ENCODE measurements at regions not wholly inside any gene's neighbourhood (a gene's known extent, or its start where the extent isn't known, plus 50 kb on each side); places are given as distances from the start of the nearest gene placed in this dataset.

DNA sequence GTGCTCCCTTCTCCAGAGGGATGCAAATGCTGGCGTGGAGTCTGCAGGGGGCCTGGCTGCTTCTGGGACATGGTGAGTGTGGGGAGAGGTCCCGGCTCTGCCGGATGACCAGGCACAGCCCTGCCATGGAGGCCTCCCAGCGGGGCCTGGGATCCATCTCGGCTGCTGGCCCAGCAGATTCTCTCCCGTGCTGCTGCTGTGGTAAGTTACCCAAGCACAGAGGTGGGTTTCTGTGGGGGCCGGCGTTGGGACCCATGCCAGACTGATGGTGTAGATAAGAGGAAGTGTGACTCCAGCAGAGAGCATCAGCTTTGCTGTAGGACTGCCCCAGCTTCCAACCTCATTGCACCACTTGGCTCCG is 147.5 kb upstream of the B3GAT1 start:
- no peak overlapping the region for H4K91ac ChIP-seq (replicated peaks; ENCODE audit: insufficient read length, low read length)
- POLR2A ChIA-PET (ENCODE audit: partially characterized antibody): no interaction called here
- no peaks in the 10 kb centered on the region for H3K79me1 ChIP-seq (ENCODE audit: low read depth, low read length)
- TF ChIP-seq, protein P1, sequence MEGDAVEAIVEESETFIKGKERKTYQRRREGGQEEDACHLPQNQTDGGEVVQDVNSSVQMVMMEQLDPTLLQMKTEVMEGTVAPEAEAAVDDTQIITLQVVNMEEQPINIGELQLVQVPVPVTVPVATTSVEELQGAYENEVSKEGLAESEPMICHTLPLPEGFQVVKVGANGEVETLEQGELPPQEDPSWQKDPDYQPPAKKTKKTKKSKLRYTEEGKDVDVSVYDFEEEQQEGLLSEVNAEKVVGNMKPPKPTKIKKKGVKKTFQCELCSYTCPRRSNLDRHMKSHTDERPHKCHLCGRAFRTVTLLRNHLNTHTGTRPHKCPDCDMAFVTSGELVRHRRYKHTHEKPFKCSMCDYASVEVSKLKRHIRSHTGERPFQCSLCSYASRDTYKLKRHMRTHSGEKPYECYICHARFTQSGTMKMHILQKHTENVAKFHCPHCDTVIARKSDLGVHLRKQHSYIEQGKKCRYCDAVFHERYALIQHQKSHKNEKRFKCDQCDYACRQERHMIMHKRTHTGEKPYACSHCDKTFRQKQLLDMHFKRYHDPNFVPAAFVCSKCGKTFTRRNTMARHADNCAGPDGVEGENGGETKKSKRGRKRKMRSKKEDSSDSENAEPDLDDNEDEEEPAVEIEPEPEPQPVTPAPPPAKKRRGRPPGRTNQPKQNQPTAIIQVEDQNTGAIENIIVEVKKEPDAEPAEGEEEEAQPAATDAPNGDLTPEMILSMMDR (IDR thresholded peaks at IDR 0.05; ENCODE audit: control extremely low read depth in 1 of 3, insufficient read depth in 1 of 3, low read depth in 1 of 3, low read length in 3 of 3): no peak
- TF ChIP-seq BCL11A (IDR thresholded peaks at IDR 0.05; ENCODE audit: low read depth in 2 of 2, low read length in 2 of 2) (no peak), HDAC2 (IDR thresholded peaks at IDR 0.05; ENCODE audit: borderline replicate concordance in 1 of 2, low read depth in 2 of 2, low read length in 2 of 2) (no peak), NANOG (IDR thresholded peaks at IDR 0.05; ENCODE audit: insufficient read depth, low read depth, low read length, poor library complexity, severe bottlenecking) (no peak), KDM4A (IDR thresholded peaks at IDR 0.05; ENCODE audit: low read depth, low read length, severe bottlenecking) (no peak), CREB1 (IDR thresholded peaks at IDR 0.05) (no peak), SIX5 (IDR thresholded peaks at IDR 0.05; ENCODE audit: low read depth, low read length) (no peak), RNF2 (IDR thresholded peaks at IDR 0.05; ENCODE audit: borderline replicate concordance, low read depth, low read length, missing control alignments, poor library complexity, severe bottlenecking) (no peak), TBP (IDR thresholded peaks at IDR 0.05; ENCODE audit: low read depth, low read length) (no peak), BACH1 (IDR thresholded peaks at IDR 0.05; ENCODE audit: low read length) (no peak), POU5F1 (IDR thresholded peaks at IDR 0.05; ENCODE audit: low read depth, low read length) (no peak), CEBPB (IDR thresholded peaks at IDR 0.05; ENCODE audit: low read depth, low read length) (no peak)

More for the DNA sequence above, 147.5 kb upstream of the B3GAT1 start:
- Histone ChIP-seq H3K79me2 (ENCODE audit: control insufficient read depth in 1 of 2, insufficient read depth in 2 of 2, low read length in 2 of 2) (no peaks in the 10 kb centered on the region), H3K4me3 (ENCODE audit: extremely low read depth in 1 of 4, insufficient read depth in 2 of 4, low read depth in 3 of 4, low read length in 4 of 4) (no peak overlapping the region), H3K23ac (ENCODE audit: insufficient read length) (no peak overlapping the region), H2BK12ac (ENCODE audit: low read depth, low read length) (no peak overlapping the region), H3K18ac (ENCODE audit: extremely low read depth, low read length) (no peak overlapping the region), H3K56ac (replicated peaks; ENCODE audit: insufficient read length, low read depth, low read length) (no peak overlapping the region), H3K4ac (replicated peaks; ENCODE audit: insufficient read length, low read depth, low read length) (no peak overlapping the region), H3K9ac (replicated peaks in 1 of 4; ENCODE audit: extremely low read depth in 1 of 4, low read depth in 3 of 4, low read length in 3 of 4) (no peak overlapping the region), H3K36me3 (ENCODE audit: control insufficient read depth in 2 of 4, insufficient read depth in 4 of 4, low read length in 3 of 4) (no peaks in the 10 kb centered on the region), H3K27me3 (replicated peaks in 1 of 4; ENCODE audit: control insufficient read depth in 3 of 4, extremely low read depth in 1 of 4, insufficient read depth in 3 of 4, low read length in 3 of 4) (no peaks in the 10 kb centered on the region), H4K20me1 (replicated peaks in 1 of 2; ENCODE audit: control insufficient read depth in 1 of 2, insufficient read depth in 2 of 2, low read length in 2 of 2) (no peaks in the 10 kb centered on the region), H2BK15ac (ENCODE audit: low read length) (no peak overlapping the region), H2BK5ac (ENCODE audit: low read depth, low read length) (no peak overlapping the region), H2BK20ac (ENCODE audit: low read length) (no peak overlapping the region), H3K9me3 (ENCODE audit: insufficient read depth in 2 of 2, low read depth in 1 of 2, low read length in 1 of 2) (no peaks in the 10 kb centered on the region), H3K4me2 (ENCODE audit: insufficient read depth in 1 of 2, low read depth in 2 of 2, low read length in 2 of 2) (no peak overlapping the region), H4K8ac (ENCODE audit: extremely low read depth, insufficient read depth, low read length) (no peak overlapping the region), H2AK5ac (ENCODE audit: low read depth, low read length) (no peak overlapping the region), H3K23me2 (ENCODE audit: low read depth, low read length) (no peaks in the 10 kb centered on the region), H4K5ac (ENCODE audit: insufficient read length, low read depth, low read length) (no peak overlapping the region), H3K4me1 (replicated peaks in 1 of 4; ENCODE audit: control insufficient read depth in 3 of 4, insufficient read depth in 4 of 4, low read length in 3 of 4) (peaks cover 0 to 4% (median 1%) of the 10 kb centered on the region in 4 experiments; a peak in 4 of 7 replicates), H3K27ac (ENCODE audit: low read depth, low read length) (no peak overlapping the region), H2BK120ac (replicated peaks; ENCODE audit: low read depth, low read length) (no peak overlapping the region), H2AFZ (ENCODE audit: low read length) (no peak overlapping the region), H3K14ac (ENCODE audit: insufficient read length) (no peak overlapping the region)
- FAIRE-seq: no peak
- WGBS, 2 experiments (ENCODE audit: extremely low coverage in 1 of 2, insufficient coverage in 1 of 2, insufficient read length in 1 of 2, insufficient replicate concordance in 2 of 2, low coverage in 1 of 2, low lambda C conversion rate in 2 of 2, missing lambda C conversion rate in 1 of 2): 94% methylated on average over 9 of the region's 9 CpGs; no CpG with 5 or more reads in 1 of the 2 experiments
- CTCF ChIA-PET (ENCODE audit: partially characterized antibody): interaction anchor here (1.2 kb wide), 1 partner anchor 25 kb away, joined by 3 read pairs; no protein-coding TSS in a partner anchor
- peak in 1 of 2 experiments; percentile 44 for DNase-seq (ENCODE audit: low read depth in 1 of 2, low spot score in 2 of 2)
